LNCAP (cell line): ENCODE measurements at regions not wholly inside any gene's neighbourhood (a gene's known extent, or its start where the extent isn't known, plus 50 kb on each side); places are given as distances from the start of the nearest gene placed in this dataset.

Source experiments
- TF ChIP-seq, protein P1 (sequence below): fragments of 450-650 bp; IDR thresholded peaks from 2 replicates; pipeline ENCODE4 v1.5.1; 2017; ENCODE audit warnings: mild to moderate bottlenecking

DNA sequence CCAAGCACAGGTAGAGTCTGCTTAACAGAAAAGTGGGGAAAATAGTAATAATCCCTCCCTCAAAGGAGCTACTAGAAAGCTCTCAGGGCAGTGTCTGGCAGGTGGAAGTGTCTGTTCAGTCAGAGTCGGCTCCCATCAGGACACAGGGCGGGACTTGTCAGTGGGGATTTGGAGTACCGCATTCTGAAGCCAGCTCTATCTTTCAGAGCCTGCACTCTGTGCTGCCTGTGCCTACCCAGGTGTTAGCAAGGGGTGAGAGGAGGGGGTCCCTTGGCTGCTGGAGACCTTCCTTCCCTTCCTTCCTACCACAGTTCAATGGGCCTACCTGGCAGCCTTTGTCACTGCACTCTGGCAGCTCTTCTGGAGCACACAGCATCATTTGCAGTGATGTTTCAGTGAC is 615.5 kb downstream of the AJAP1 start:
- TF ChIP-seq, protein P1, sequence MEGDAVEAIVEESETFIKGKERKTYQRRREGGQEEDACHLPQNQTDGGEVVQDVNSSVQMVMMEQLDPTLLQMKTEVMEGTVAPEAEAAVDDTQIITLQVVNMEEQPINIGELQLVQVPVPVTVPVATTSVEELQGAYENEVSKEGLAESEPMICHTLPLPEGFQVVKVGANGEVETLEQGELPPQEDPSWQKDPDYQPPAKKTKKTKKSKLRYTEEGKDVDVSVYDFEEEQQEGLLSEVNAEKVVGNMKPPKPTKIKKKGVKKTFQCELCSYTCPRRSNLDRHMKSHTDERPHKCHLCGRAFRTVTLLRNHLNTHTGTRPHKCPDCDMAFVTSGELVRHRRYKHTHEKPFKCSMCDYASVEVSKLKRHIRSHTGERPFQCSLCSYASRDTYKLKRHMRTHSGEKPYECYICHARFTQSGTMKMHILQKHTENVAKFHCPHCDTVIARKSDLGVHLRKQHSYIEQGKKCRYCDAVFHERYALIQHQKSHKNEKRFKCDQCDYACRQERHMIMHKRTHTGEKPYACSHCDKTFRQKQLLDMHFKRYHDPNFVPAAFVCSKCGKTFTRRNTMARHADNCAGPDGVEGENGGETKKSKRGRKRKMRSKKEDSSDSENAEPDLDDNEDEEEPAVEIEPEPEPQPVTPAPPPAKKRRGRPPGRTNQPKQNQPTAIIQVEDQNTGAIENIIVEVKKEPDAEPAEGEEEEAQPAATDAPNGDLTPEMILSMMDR = no peak

GRCh38 chr1:5267603-5268235 is 613.3 kb downstream of the AJAP1 start:
- TF ChIP-seq, protein P1 = no peak

- TF ChIP-seq, protein P1 = no peak
Measured at GRCh38 chr1:5265438-5266075, 611.1 kb downstream of the AJAP1 start.

DNA sequence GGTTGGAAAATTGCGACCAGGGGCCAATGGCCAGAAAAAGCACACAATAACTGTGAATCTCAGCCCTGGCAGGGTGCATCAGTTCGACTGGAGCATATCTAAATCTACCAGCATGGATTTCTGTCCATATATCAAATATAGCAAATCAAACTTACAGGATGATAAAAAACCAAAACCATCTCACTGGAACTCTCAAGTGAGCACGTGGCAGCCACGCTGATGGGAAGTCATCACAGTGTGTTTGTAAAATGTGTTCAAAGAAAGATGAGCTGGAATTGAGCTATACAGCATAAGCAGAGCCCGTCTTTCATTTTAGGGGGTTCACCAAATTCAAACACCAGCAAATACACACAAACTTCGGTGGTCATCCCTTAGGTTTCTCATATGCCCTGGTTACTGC is 610.1 kb downstream of the AJAP1 start:
- TF ChIP-seq, protein P1 = no peak

GRCh38 chr1:5256793-5257192 is 602.4 kb downstream of the AJAP1 start:
- TF ChIP-seq, protein P1 = no peak

GRCh38 chr1:5254975-5255374 is 600.6 kb downstream of the AJAP1 start:
- TF ChIP-seq, protein P1 = no peak

DNA sequence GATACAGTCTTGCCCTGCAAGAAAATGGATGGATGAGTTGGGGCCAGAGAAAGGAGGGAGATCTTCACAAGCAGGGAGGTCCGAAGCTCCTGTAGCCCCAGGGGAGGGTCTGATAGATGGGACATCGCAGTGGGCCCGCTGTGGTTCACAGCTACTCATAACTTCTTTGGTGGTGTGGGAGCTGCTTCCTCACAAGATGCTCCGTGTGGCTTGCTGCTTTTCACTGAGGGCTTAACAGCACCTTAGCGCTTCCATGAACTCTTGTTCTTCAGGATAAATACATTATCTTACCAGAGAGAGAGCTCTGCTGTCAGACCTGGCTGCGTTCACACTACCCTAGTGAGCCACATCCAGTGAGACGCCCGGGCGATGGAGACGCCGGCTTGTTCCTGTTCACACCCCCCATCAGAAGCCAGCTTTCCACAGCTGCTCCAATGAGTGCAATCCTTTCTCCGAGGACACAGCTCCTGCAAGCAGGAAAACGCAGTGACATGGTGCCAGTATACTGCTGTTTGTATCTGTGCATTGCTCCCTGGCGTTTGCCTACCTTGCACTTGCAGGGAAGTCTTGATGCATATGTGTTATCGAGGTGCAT is 599.8 kb downstream of the AJAP1 start:
- TF ChIP-seq, protein P1 = no peak
